ENCODE measurements at regions not wholly inside any gene's neighbourhood (a gene's known extent, or its start where the extent isn't known, plus 50 kb on each side); places are given as distances from the start of the nearest gene placed in this dataset.

GRCh38 chr2:4130651-4131050 is 427.3 kb downstream of the DCDC2C start:
- H3K4me3 Mint-ChIP-seq: no peak overlapping the region
- no peak overlapping the region for H3K27ac Mint-ChIP-seq
- intact Hi-C loops (cut with DNase I, micrococcal nuclease): no loop called here
- Histone ChIP-seq H3K27ac (ENCODE audit: low read depth in 1 of 2, low read length in 2 of 2) (no peak overlapping the region), H3K4me1 (ENCODE audit: insufficient read depth, low read length) (no peaks in the 10 kb centered on the region), H3K36me3 (ENCODE audit: insufficient read depth, low read length) (no peaks in the 10 kb centered on the region), H3K27me3 (ENCODE audit: control insufficient read depth in 1 of 2, insufficient read depth in 2 of 2, low read length in 2 of 2) (no peaks in the 10 kb centered on the region), H3K9me3 (ENCODE audit: control insufficient read depth in 1 of 2, insufficient read depth in 1 of 2, low read length in 2 of 2) (peaks cover 0 to under 1% of the 10 kb centered on the region in 2 experiments), H3K4me3 (ENCODE audit: low read length) (no peak overlapping the region)
- no peak for ATAC-seq (ENCODE audit: poor library complexity)
- POLR2A ChIA-PET: no interaction called here
- H3K36me3 Mint-ChIP-seq (ENCODE audit: low read depth): no peaks in the 10 kb centered on the region
- DNase-seq: no peak
- H3K27me3 Mint-ChIP-seq: no peaks in the 10 kb centered on the region
- no peak for TF ChIP-seq CTCF (IDR thresholded peaks at IDR 0.05)
- H3K9me3 Mint-ChIP-seq: peaks cover 22% of the 10 kb centered on the region
- CTCF ChIA-PET: no interaction called here
- H3K4me1 Mint-ChIP-seq (ENCODE audit: low read depth): no peaks in the 10 kb centered on the region

DNA sequence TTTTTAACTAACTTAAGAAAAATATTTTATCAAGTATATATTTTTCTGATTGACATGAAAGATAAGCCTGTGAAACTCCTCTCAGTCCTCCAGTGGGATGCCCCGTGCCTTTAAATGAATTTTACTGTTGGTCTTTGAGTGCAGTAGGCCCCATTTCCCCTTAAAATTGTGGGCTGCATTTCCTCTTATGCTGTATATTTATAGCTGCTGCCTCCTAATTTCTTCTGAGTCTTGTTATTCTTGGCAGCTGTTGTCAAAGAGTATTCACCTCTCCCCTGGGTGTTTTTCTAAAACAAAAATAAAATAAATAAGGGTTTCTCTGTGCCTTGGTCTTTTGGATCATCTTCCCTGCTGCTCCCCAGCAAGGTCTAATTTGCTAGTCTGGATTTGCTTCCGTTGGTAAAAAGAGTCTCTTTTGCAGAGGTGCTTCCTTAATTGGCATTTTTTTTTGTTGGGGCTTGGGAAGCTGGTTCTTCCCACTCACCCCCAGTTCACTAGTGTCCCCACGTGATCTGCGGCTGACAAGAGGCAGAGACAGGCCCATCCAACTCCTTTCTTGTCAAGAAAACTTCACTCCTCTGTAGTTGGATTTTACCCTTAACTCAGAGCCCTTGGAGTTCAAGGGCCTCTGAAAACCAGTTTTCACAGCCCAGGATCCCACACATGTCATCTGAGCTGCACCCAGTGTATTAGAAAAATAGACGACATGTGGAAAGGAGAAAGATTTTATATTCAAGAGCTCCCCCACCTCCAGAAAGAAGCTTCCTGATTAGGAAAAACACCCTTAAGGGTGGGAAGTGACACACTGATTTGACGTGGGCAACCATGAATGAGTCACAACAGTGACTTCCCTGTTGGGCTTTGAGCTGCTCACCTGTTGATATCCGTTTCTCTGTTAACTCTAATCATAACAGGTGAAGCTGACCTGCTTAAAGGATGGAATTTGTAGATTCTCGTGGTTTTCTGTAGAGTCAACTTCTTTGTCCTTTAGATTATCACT is 431.5 kb downstream of the DCDC2C start:
- POLR2A ChIA-PET: no interaction called here
- no peak for TF ChIP-seq CTCF (IDR thresholded peaks at IDR 0.05)
- H3K4me1 Mint-ChIP-seq (ENCODE audit: low read depth): no peaks in the 10 kb centered on the region
- ATAC-seq (ENCODE audit: poor library complexity): no peak
- H3K27me3 ChIP-seq (ENCODE audit: control insufficient read depth in 1 of 2, insufficient read depth in 2 of 2, low read length in 2 of 2): no peaks in the 10 kb centered on the region
- peaks cover 0 to 14% of the 10 kb centered on the region in 2 experiments for H3K9me3 ChIP-seq (ENCODE audit: control insufficient read depth in 1 of 2, insufficient read depth in 1 of 2, low read length in 2 of 2)
- no peak for DNase-seq
- intact Hi-C loops (cut with DNase I, micrococcal nuclease): no loop called here
- H3K27ac ChIP-seq (ENCODE audit: low read depth in 1 of 2, low read length in 2 of 2): no peak overlapping the region
- H3K36me3 Mint-ChIP-seq (ENCODE audit: low read depth): no peaks in the 10 kb centered on the region
- H3K4me3 Mint-ChIP-seq: no peak overlapping the region
- H3K27me3 Mint-ChIP-seq: no peaks in the 10 kb centered on the region
- no peak overlapping the region for H3K4me3 ChIP-seq (ENCODE audit: low read length)
- no peaks in the 10 kb centered on the region for H3K36me3 ChIP-seq (ENCODE audit: insufficient read depth, low read length)
- H3K9me3 Mint-ChIP-seq: peaks cover 13% of the 10 kb centered on the region
- CTCF ChIA-PET: no interaction called here
- no peaks in the 10 kb centered on the region for H3K4me1 ChIP-seq (ENCODE audit: insufficient read depth, low read length)
- H3K27ac Mint-ChIP-seq: no peak overlapping the region

- Histone ChIP-seq H3K4me3 (ENCODE audit: low read length) (no peak overlapping the region), H3K27ac (ENCODE audit: low read depth in 1 of 2, low read length in 2 of 2) (no peak overlapping the region), H3K36me3 (ENCODE audit: insufficient read depth, low read length) (no peaks in the 10 kb centered on the region), H3K4me1 (ENCODE audit: insufficient read depth, low read length) (no peaks in the 10 kb centered on the region), H3K27me3 (ENCODE audit: control insufficient read depth in 1 of 2, insufficient read depth in 2 of 2, low read length in 2 of 2) (no peaks in the 10 kb centered on the region), H3K9me3 (ENCODE audit: control insufficient read depth in 1 of 2, insufficient read depth in 1 of 2, low read length in 2 of 2) (peaks cover 0 to 18% of the 10 kb centered on the region in 2 experiments)
- POLR2A ChIA-PET: no interaction called here
- CTCF ChIA-PET: no interaction called here
- H3K9me3 Mint-ChIP-seq: peaks cover 11% of the 10 kb centered on the region
- no peaks in the 10 kb centered on the region for H3K27me3 Mint-ChIP-seq
- no peaks in the 10 kb centered on the region for H3K4me1 Mint-ChIP-seq (ENCODE audit: low read depth)
- DNase-seq (no peak), ATAC-seq (ENCODE audit: poor library complexity) (no peak)
- H3K36me3 Mint-ChIP-seq (ENCODE audit: low read depth): no peaks in the 10 kb centered on the region
- TF ChIP-seq CTCF (IDR thresholded peaks at IDR 0.05): no peak
- H3K27ac Mint-ChIP-seq: no peak overlapping the region
- H3K4me3 Mint-ChIP-seq: no peak overlapping the region
- intact Hi-C loops (cut with DNase I, micrococcal nuclease): no loop called here
Measured at GRCh38 chr2:4135765-4136164, 432.4 kb downstream of the DCDC2C start.

Measured in CD4-positive, alpha-beta T cell (primary cell).